ENCODE measurements at regions not wholly inside any gene's neighbourhood (a gene's known extent, or its start where the extent isn't known, plus 50 kb on each side); places are given as distances from the start of the nearest gene placed in this dataset.

DNA sequence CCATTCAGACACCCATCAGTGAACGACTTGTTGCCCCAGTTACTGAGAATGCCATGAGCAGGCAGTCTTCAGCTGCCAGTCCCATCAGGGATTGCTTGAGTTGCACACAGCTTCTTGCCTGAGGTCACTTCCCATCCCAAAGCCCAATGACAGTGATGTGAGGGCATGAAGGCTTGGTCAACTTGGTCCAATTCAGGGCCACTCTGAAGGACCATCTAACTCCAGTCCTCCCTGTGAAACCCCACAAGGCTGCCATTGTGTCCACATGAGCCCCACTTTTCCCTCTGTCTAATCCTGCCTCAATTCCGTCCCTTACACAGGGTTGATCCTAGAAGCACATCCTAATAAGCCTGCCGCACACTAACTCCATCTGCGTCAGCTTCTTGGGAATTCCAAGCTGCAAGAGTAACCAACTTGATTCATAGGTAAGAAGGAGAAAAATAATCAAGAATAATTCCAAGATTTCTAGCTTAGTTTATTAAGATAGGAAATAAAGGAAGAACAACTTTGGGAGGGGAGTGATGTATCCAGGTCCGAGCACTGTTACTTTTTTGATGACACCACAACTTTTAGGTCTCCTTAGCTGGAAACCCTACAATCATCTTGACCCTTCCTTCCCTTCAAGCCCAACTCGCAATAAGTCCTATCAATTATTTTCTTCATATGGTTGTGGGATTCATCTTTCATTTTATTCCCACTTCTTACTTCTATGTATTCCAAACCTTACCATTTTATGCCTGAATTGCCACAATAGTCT, 110.9 kb downstream of the LRRC30 start:
- H3K79me2 ChIP-seq (ENCODE audit: insufficient read depth, low read length): no peaks in the 10 kb centered on the region
- H2BK12ac ChIP-seq (ENCODE audit: insufficient read length, low read depth, low read length): no peak overlapping the region
- H3K23ac ChIP-seq (ENCODE audit: insufficient read length, low read depth, low read length): no peak overlapping the region
- H3K79me1 ChIP-seq (ENCODE audit: insufficient read depth, low read depth, low read length, poor library complexity, severe bottlenecking): no peaks in the 10 kb centered on the region
- H3K9me3 ChIP-seq (ENCODE audit: control insufficient read depth, low read depth, low read length): no peaks in the 10 kb centered on the region
- H3K9ac ChIP-seq (ENCODE audit: extremely low read depth, insufficient read length, low read length): no peak overlapping the region
- H3K4me2 ChIP-seq (ENCODE audit: insufficient read depth, insufficient read length, low read length): no peak overlapping the region
- no peak overlapping the region for H2BK15ac ChIP-seq (ENCODE audit: low read depth, low read length)
- no peaks in the 10 kb centered on the region for H3K4me1 Mint-ChIP-seq
- no peaks in the 10 kb centered on the region for H3K36me3 Mint-ChIP-seq (ENCODE audit: insufficient read depth in 1 of 3, low read depth in 3 of 3)
- no peaks in the 10 kb centered on the region for H3K27me3 ChIP-seq (ENCODE audit: insufficient read depth, low read length)
- H3K27ac Mint-ChIP-seq: no peak overlapping the region; a peak in 1 of 7 replicates
- H3K27me3 Mint-ChIP-seq (ENCODE audit: low read depth): no peaks in the 10 kb centered on the region; the same call in none of the 2 replicates
- H3K18ac ChIP-seq (ENCODE audit: insufficient read length, low read depth, low read length): no peak overlapping the region
- no peak overlapping the region for H3K4ac ChIP-seq (ENCODE audit: low read depth, low read length)
- no peak overlapping the region for H4K91ac ChIP-seq (ENCODE audit: insufficient read length, low read depth, low read length)
- no peak overlapping the region for H3T11ph ChIP-seq (ENCODE audit: low read length)
- no CpG with 5 or more reads among the region's 6 CpGs for WGBS (ENCODE audit: extremely low coverage, insufficient read length, low lambda C conversion rate)
- H3K9me3 Mint-ChIP-seq: peaks cover 0 to 3% of the 10 kb centered on the region in 2 experiments; a peak in 1 of 5 replicates
- no peak overlapping the region for H2BK20ac ChIP-seq (ENCODE audit: low read depth, low read length, poor library complexity, severe bottlenecking)
- no peaks in the 10 kb centered on the region for H4K20me1 ChIP-seq (ENCODE audit: control insufficient read depth, insufficient read depth, insufficient read length)
- H4K8ac ChIP-seq (replicated peaks; ENCODE audit: insufficient read length, low read depth, low read length): no peak overlapping the region
- H2BK120ac ChIP-seq (ENCODE audit: low read depth, low read length, poor library complexity, severe bottlenecking): no peak overlapping the region
- no peak overlapping the region for H3K27ac ChIP-seq (ENCODE audit: insufficient read length, low read depth, low read length)
- H3K4me1 ChIP-seq (ENCODE audit: insufficient read depth, low read length): no peaks in the 10 kb centered on the region
- TF ChIP-seq, protein P1, sequence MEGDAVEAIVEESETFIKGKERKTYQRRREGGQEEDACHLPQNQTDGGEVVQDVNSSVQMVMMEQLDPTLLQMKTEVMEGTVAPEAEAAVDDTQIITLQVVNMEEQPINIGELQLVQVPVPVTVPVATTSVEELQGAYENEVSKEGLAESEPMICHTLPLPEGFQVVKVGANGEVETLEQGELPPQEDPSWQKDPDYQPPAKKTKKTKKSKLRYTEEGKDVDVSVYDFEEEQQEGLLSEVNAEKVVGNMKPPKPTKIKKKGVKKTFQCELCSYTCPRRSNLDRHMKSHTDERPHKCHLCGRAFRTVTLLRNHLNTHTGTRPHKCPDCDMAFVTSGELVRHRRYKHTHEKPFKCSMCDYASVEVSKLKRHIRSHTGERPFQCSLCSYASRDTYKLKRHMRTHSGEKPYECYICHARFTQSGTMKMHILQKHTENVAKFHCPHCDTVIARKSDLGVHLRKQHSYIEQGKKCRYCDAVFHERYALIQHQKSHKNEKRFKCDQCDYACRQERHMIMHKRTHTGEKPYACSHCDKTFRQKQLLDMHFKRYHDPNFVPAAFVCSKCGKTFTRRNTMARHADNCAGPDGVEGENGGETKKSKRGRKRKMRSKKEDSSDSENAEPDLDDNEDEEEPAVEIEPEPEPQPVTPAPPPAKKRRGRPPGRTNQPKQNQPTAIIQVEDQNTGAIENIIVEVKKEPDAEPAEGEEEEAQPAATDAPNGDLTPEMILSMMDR (conservative IDR thresholded peaks at IDR 0.05): no peak
- no peaks in the 10 kb centered on the region for H3K23me2 ChIP-seq (ENCODE audit: insufficient read length, low read depth, low read length, poor library complexity, severe bottlenecking)
- H2AFZ ChIP-seq (ENCODE audit: low read length): no peak overlapping the region
- H3K14ac ChIP-seq (ENCODE audit: insufficient read depth, low read length): no peak overlapping the region
- no peak overlapping the region for H3K56ac ChIP-seq (ENCODE audit: insufficient read length, low read depth, low read length)
- no peak overlapping the region for H4K5ac ChIP-seq (ENCODE audit: insufficient read length, low read depth, low read length)
- H2BK5ac ChIP-seq (ENCODE audit: insufficient read length, low read length): no peak overlapping the region
- no peak for DNase-seq
- H2AK5ac ChIP-seq (ENCODE audit: insufficient read length, low read length): no peak overlapping the region
- no peak overlapping the region for H3K4me3 Mint-ChIP-seq

All from H9 (cell line).